ENCODE measurements at regions not wholly inside any gene's neighbourhood (a gene's known extent, or its start where the extent isn't known, plus 50 kb on each side); places are given as distances from the start of the nearest gene placed in this dataset.

DNA sequence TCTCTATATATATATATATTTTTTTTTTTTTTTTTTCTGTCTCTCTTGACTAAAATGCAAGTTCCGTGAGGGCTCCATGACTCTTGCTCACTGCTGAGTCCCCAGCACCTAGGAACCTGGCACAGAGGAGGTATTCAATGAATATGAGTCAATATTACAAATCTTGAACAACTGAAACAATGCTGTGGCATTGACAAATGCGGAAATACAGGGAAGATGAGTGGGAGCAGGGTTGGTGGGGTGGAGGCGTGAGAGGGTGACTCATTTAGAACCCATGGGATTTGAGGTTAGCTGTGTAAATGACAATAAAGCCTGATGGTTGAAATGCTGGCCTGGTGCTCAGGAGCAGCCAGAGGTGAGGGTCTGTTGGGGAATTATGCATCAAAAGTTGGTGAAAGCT lies 121.7 kb upstream of the FUT8 start:
- H3K27me3 ChIP-seq (ENCODE audit: insufficient read depth, low read depth, severe bottlenecking): no peaks in the 10 kb centered on the region
- no peaks in the 10 kb centered on the region for H3K9me3 ChIP-seq (ENCODE audit: severe bottlenecking)
- TF ChIP-seq, protein P1, sequence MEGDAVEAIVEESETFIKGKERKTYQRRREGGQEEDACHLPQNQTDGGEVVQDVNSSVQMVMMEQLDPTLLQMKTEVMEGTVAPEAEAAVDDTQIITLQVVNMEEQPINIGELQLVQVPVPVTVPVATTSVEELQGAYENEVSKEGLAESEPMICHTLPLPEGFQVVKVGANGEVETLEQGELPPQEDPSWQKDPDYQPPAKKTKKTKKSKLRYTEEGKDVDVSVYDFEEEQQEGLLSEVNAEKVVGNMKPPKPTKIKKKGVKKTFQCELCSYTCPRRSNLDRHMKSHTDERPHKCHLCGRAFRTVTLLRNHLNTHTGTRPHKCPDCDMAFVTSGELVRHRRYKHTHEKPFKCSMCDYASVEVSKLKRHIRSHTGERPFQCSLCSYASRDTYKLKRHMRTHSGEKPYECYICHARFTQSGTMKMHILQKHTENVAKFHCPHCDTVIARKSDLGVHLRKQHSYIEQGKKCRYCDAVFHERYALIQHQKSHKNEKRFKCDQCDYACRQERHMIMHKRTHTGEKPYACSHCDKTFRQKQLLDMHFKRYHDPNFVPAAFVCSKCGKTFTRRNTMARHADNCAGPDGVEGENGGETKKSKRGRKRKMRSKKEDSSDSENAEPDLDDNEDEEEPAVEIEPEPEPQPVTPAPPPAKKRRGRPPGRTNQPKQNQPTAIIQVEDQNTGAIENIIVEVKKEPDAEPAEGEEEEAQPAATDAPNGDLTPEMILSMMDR (IDR thresholded peaks at IDR 0.05; ENCODE audit: low read depth, low read length): no peak
- no peak for DNase-seq
- H3K27ac ChIP-seq: no peak overlapping the region
- H3K36me3 ChIP-seq: no peaks in the 10 kb centered on the region
- no peak overlapping the region for H3K4me3 ChIP-seq (ENCODE audit: low read depth, low read length)

DNA sequence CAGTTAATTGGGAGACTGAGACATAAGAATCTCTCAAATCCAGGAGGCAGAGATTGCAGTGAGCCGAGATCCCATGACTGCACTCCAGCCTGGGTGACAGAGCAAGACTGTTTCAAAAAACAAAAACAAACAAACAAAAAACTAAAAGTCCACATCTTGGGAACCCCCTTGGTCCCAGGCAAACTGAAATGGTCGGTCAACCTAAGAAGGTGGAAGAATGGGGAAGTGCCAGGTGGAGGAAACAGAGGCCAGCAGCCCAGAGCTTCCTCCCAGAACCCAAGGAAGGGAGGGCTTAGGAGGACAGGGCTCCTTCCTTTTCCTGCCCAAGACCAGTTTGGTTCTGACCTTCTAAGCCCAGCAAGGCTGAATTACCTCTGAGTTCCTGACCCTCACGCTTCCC lies 121.0 kb upstream of the FUT8 start:
- Histone ChIP-seq H3K27me3 (ENCODE audit: insufficient read depth, low read depth, severe bottlenecking) (no peaks in the 10 kb centered on the region), H3K9me3 (ENCODE audit: severe bottlenecking) (no peaks in the 10 kb centered on the region), H3K27ac (no peak overlapping the region), H3K36me3 (no peaks in the 10 kb centered on the region), H3K4me3 (ENCODE audit: low read depth, low read length) (no peak overlapping the region)
- DNase-seq: no peak
- TF ChIP-seq, protein P1 (IDR thresholded peaks at IDR 0.05; ENCODE audit: low read depth, low read length): no peak

DNA sequence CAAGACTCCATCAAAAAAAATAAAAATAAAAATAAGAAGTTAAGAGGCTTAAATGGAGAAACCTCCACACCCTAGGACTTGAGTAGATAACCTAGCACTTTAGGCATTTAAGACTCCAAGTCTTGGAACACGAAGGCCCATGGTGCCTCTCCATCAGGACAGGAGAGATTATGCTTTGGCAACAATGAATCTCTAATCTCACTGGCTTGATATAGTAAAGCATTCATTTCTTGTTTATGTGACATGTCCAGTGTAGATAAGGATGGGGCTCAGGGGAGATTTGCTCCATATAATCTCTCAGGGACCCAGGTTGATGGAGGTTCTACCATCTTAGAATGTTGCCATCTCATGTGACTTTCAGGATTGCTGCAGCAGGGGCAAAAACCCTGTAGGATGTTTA lies 117.7 kb upstream of the FUT8 start:
- no peaks in the 10 kb centered on the region for H3K9me3 ChIP-seq (ENCODE audit: severe bottlenecking)
- no peak overlapping the region for H3K27ac ChIP-seq
- TF ChIP-seq, protein P1 (IDR thresholded peaks at IDR 0.05; ENCODE audit: low read depth, low read length): no peak
- no peaks in the 10 kb centered on the region for H3K27me3 ChIP-seq (ENCODE audit: insufficient read depth, low read depth, severe bottlenecking)
- H3K36me3 ChIP-seq: no peaks in the 10 kb centered on the region
- H3K4me3 ChIP-seq (ENCODE audit: low read depth, low read length): no peak overlapping the region
- DNase-seq: no peak

DNA sequence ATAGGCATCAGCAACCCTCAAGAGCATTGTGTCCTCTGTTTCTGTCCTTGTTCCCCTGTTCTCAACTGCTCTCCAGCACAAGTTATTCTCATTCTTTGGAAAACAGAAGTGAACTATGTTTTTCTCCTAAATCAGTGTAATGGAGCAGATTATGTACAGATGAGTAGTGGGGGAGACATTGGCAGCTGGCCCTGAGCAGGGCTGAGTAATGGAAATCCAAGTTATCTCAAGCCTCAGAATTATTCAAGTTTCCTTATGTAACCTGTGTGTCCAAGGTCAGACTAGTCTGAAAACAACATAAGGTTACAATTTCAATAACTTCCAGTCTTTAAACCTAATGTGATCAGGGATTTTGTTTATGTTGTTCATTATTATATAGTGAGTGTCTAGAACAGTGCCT lies 116.1 kb upstream of the FUT8 start:
- H3K27me3 ChIP-seq (ENCODE audit: insufficient read depth, low read depth, severe bottlenecking): no peaks in the 10 kb centered on the region
- TF ChIP-seq, protein P1 (IDR thresholded peaks at IDR 0.05; ENCODE audit: low read depth, low read length): no peak
- no peak overlapping the region for H3K4me3 ChIP-seq (ENCODE audit: low read depth, low read length)
- DNase-seq: no peak
- no peaks in the 10 kb centered on the region for H3K9me3 ChIP-seq (ENCODE audit: severe bottlenecking)
- no peak overlapping the region for H3K27ac ChIP-seq
- H3K36me3 ChIP-seq: no peaks in the 10 kb centered on the region

DNA sequence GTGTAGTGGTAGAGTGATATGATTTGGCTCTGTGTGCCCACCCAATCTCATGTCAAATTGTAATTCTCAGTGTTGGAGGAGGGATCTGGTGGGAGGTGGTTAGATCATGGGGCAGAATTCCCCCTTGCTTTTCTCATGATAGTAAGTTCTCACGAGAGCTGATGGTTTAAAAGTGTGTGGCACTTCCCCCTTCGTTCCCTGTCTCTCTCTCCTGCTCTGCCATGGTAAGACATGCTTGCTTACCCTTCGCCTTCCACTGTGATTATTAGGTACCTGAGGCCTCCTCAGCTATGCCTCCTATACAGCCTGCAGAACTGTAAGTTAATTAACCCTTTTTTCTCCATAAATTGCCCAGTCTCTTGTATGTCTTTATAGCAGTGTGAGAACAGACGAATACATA lies 115.7 kb upstream of the FUT8 start:
- no peak for DNase-seq
- Histone ChIP-seq H3K27ac (no peak overlapping the region), H3K9me3 (ENCODE audit: severe bottlenecking) (no peaks in the 10 kb centered on the region), H3K36me3 (no peaks in the 10 kb centered on the region), H3K27me3 (ENCODE audit: insufficient read depth, low read depth, severe bottlenecking) (no peaks in the 10 kb centered on the region), H3K4me3 (ENCODE audit: low read depth, low read length) (no peak overlapping the region)
- TF ChIP-seq, protein P1 (IDR thresholded peaks at IDR 0.05; ENCODE audit: low read depth, low read length): no peak

DNA sequence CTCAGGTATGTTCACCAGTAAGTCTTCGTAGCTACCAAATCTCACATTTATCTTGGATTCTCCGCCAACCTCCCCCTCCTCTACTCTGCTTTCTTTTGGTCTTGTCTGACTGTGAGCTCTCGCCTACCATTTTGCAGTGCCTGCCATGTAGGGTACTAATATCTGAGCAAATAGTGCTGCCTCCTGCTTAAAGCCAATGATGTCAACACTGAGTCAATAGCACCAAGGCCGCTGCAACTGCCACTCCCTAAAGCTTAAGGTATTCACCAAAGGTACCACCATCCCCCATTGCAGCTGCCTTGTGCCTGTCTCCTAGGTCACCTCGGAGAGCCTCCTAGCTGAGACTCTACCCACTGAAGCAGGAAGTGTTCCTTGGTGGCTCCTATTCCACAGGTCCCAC lies 114.8 kb upstream of the FUT8 start:
- Histone ChIP-seq H3K4me3 (ENCODE audit: low read depth, low read length) (no peak overlapping the region), H3K36me3 (no peaks in the 10 kb centered on the region), H3K9me3 (ENCODE audit: severe bottlenecking) (no peaks in the 10 kb centered on the region), H3K27ac (no peak overlapping the region), H3K27me3 (ENCODE audit: insufficient read depth, low read depth, severe bottlenecking) (no peaks in the 10 kb centered on the region)
- TF ChIP-seq, protein P1 (IDR thresholded peaks at IDR 0.05; ENCODE audit: low read depth, low read length): no peak
- no peak for DNase-seq

Data from WERI-Rb-1 (cell line).